HCT116 (cell line): ENCODE measurements at regions not wholly inside any gene's neighbourhood (a gene's known extent, or its start where the extent isn't known, plus 50 kb on each side); places are given as distances from the start of the nearest gene placed in this dataset.

Experiments
- ATAC-seq: fragments of 200-7000 bp; cut with Tn5 transposase; 2 replicates; pipeline ENCODE4 v1.9.1; 2020; ENCODE audit warnings: mild to moderate bottlenecking, moderate library complexity
- BruUV-seq: library from RNA; stranded (reverse); fragments of 400-500 nt; replicated peaks from 2 replicates; lab custom pipeline; 2021; lab: Mats Ljungman, UMichigan
- CTCF ChIA-PET: fragments of 300-600 bp; sonication (Branson Sonifier 250); formaldehyde crosslinking; loops from one replicate; lab custom pipeline; 2021; ENCODE audit warnings: antibody characterized with exemption; lab: Charles Lee
- POLR2A ChIA-PET: fragments of 300-600, 350-600 bp; sonication (Branson Sonifier 250); formaldehyde crosslinking; loops from one replicate; lab custom pipeline; 2021; ENCODE audit warnings: antibody characterized with exemption; lab: Charles Lee
- RAD21 ChIA-PET, 2 experiments: fragments of 300-600 bp; sonication (Branson Sonifier 250); formaldehyde crosslinking; loops; one replicate each; lab custom pipeline; 2023; ENCODE audit warnings: low total read pairs in 2 of 2; ENCODE audit not compliant: uncharacterized antibody in 2 of 2, unreplicated experiment in 2 of 2, low non-redundant PET in 1 of 2; lab: Charles Lee
- DNase-seq: peaks from one replicate; pipeline ENCODE4 v3.0.0-alpha.2; 2010; ENCODE audit warnings: low read depth, low spot score
- H2AFZ ChIP-seq: fragments of 200-600 bp; shearing (Covaris generic), sonication (generic); 2 replicates; pipeline ENCODE4 v1.6.1; 2017; ENCODE audit warnings: low read depth, mixed run types, mixed read lengths, antibody characterized with exemption, low read length; ENCODE audit not compliant: poor library complexity, severe bottlenecking
- H3K27ac ChIP-seq: 2 replicates; pipeline ENCODE4 v1.5.1; 2012; ENCODE audit warnings: low read depth, low read length
- H3K27me3 ChIP-seq: fragments of 200-600 bp; sonication (generic); 2 replicates; pipeline ENCODE4 v1.6.1; 2016; ENCODE audit warnings: mixed run types, low read length, mixed read lengths; ENCODE audit not compliant: insufficient read depth
- H3K36me3 ChIP-seq, 2 experiments: fragments of 200-500 bp in 1 of 2; fragments of 200-600 bp in 1 of 2; sonication (Bioruptor generic) in 1 of 2; sonication (generic) in 1 of 2; 2 replicates each; pipeline versions ENCODE4 v1.5.1 to v1.6.1; 2014 to 2016; ENCODE audit warnings: low read length in 2 of 2, inconsistent platforms in 1 of 2, mixed read lengths in 1 of 2, mixed run types in 1 of 2; ENCODE audit not compliant: insufficient read depth in 2 of 2, control insufficient read depth in 1 of 2
- H3K4me1 ChIP-seq, 2 experiments: fragments of 200-600 bp in 1 of 2; sonication (generic) in 1 of 2; 2 replicates each; pipeline versions ENCODE4 v1.5.1 to v1.6.1; 2012 to 2017; ENCODE audit warnings: low read length in 2 of 2, inconsistent platforms in 1 of 2, mild to moderate bottlenecking in 1 of 2, mixed read lengths in 1 of 2, mixed run types in 1 of 2, moderate library complexity in 1 of 2; ENCODE audit not compliant: insufficient read depth in 2 of 2, control insufficient read depth in 1 of 2
- H3K4me2 ChIP-seq: fragments of 200-600 bp; sonication (generic); 2 replicates; pipeline ENCODE4 v1.6.1; 2017; ENCODE audit warnings: mixed run types, low read length, mixed read lengths
- H3K4me3 ChIP-seq, 2 experiments: fragments of 200-600 bp in 1 of 2; sonication (generic) in 1 of 2; replicated peaks in 1 of 2; 2 replicates each; pipeline ENCODE4 v1.5.1; 2011 to 2016; ENCODE audit warnings: low read length in 2 of 2, control low read depth in 1 of 2, low read depth in 1 of 2, mild to moderate bottlenecking in 1 of 2, mixed read lengths in 1 of 2, mixed run types in 1 of 2
- H3K79me2 ChIP-seq: fragments of 200-600 bp; sonication (generic); 2 replicates; pipeline ENCODE4 v1.6.1; 2017; ENCODE audit warnings: mild to moderate bottlenecking, mixed run types, low read length, moderate library complexity, mixed read lengths; ENCODE audit not compliant: insufficient read depth
- H3K9ac ChIP-seq: fragments of 200-600 bp; sonication (generic); 2 replicates; pipeline ENCODE4 v1.6.1; 2016; ENCODE audit warnings: low read length, mixed read lengths
- H3K9me2 ChIP-seq: fragments of 200-600 bp; sonication (generic), shearing (Covaris generic); 2 replicates; pipeline ENCODE4 v1.6.1; 2017; ENCODE audit warnings: mixed run types, mild to moderate bottlenecking, moderate library complexity; ENCODE audit not compliant: insufficient read depth
- H3K9me3 ChIP-seq, 2 experiments: fragments of 200-500 bp in 1 of 2; fragments of 200-600 bp in 1 of 2; sonication (Bioruptor generic) in 1 of 2; sonication (generic) in 1 of 2; 2 replicates each; pipeline ENCODE4 v1.6.1; 2014 to 2017; ENCODE audit warnings: low read length in 2 of 2, mixed read lengths in 2 of 2, inconsistent platforms in 1 of 2, low read depth in 1 of 2, mild to moderate bottlenecking in 1 of 2, mixed run types in 1 of 2, moderate library complexity in 1 of 2; ENCODE audit not compliant: control insufficient read depth in 1 of 2, insufficient read depth in 1 of 2
- H4K20me1 ChIP-seq: fragments of 200-600 bp; sonication (generic), shearing (Covaris generic); 2 replicates; pipeline ENCODE4 v1.6.1; 2017; ENCODE audit warnings: mixed run types, mild to moderate bottlenecking, moderate library complexity; ENCODE audit not compliant: insufficient read depth
- CBX3 ChIP-seq: IDR thresholded peaks from 2 replicates; pipeline ENCODE4 v1.6.1; 2012; ENCODE audit warnings: low read depth
- CEBPB ChIP-seq: IDR thresholded peaks from 2 replicates; pipeline ENCODE4 v1.6.1; 2012; ENCODE audit warnings: low read depth
- EGR1 ChIP-seq: IDR thresholded peaks from 2 replicates; pipeline ENCODE4 v1.6.1; 2012; ENCODE audit warnings: low read depth
- ELF1 ChIP-seq: IDR thresholded peaks from 2 replicates; pipeline ENCODE4 v1.6.1; 2012; ENCODE audit warnings: low read depth, borderline replicate concordance
- EZH2 ChIP-seq: fragments of 200-600 bp; sonication (generic); IDR thresholded peaks from 2 replicates; pipeline ENCODE4 v1.6.1; 2017; ENCODE audit warnings: antibody characterized with exemption, mixed run types
- EZH2phosphoT487 ChIP-seq: fragments of 200-600 bp; IDR thresholded peaks from 2 replicates; pipeline ENCODE4 v1.6.1; 2018; ENCODE audit warnings: antibody characterized with exemption, borderline replicate concordance
- JUND ChIP-seq: IDR thresholded peaks from 2 replicates; pipeline ENCODE4 v1.6.1; 2012
- SIN3A ChIP-seq: IDR thresholded peaks from 2 replicates; pipeline ENCODE4 v1.6.1; 2012; ENCODE audit warnings: low read depth
- SRF ChIP-seq: IDR thresholded peaks from 2 replicates; pipeline ENCODE4 v1.6.1; 2012; ENCODE audit warnings: low read depth
- ZFX ChIP-seq: fragments of 450-650 bp; IDR thresholded peaks from 2 replicates; pipeline ENCODE4 v1.6.1; 2017
- ZNF274 ChIP-seq: fragments of 200-500 bp; sonication (Bioruptor generic); IDR thresholded peaks from 2 replicates; pipeline ENCODE4 v1.6.1; 2014; ENCODE audit warnings: mild to moderate bottlenecking, low read depth, low read length, inconsistent platforms
- intact Hi-C: fragments of 100-400 bp; cut with micrococcal nuclease; formaldehyde crosslinking; loops from 2 replicates; pipeline ENCODE4 v1.10.0; 2022
- TF ChIP-seq, protein P1 (sequence below), 3 experiments: fragments of 200-600 bp in 1 of 3; sonication (generic) in 1 of 3; IDR thresholded peaks in 2 of 3; conservative IDR thresholded peaks in 1 of 3; 2 replicates each; pipeline ENCODE4 v1.5.1; 2012 to 2017; ENCODE audit warnings: low read depth in 2 of 3, low read length in 2 of 3, antibody characterized with exemption in 1 of 3, borderline replicate concordance in 1 of 3, control low read depth in 1 of 3, mild to moderate bottlenecking in 1 of 3, mixed read lengths in 1 of 3, mixed run types in 1 of 3, moderate library complexity in 1 of 3; ENCODE audit not compliant: insufficient read depth in 1 of 3
- TF ChIP-seq, protein P2 (sequence below): IDR thresholded peaks from 2 replicates; pipeline ENCODE4 v1.6.1; 2011; ENCODE audit warnings: mild to moderate bottlenecking, low read length, moderate library complexity; ENCODE audit not compliant: insufficient replicate concordance; ENCODE audit errors: extremely low read depth
- TF ChIP-seq, protein P3 (sequence below): IDR thresholded peaks from 2 replicates; pipeline ENCODE4 v1.6.1; 2012; ENCODE audit warnings: low read depth
- TF ChIP-seq, protein P4 (sequence below): IDR thresholded peaks from 2 replicates; pipeline ENCODE4 v1.6.1; 2012
- TF ChIP-seq, protein P5 (sequence below): IDR thresholded peaks from 2 replicates; pipeline ENCODE4 v1.6.1; 2012

DNA sequence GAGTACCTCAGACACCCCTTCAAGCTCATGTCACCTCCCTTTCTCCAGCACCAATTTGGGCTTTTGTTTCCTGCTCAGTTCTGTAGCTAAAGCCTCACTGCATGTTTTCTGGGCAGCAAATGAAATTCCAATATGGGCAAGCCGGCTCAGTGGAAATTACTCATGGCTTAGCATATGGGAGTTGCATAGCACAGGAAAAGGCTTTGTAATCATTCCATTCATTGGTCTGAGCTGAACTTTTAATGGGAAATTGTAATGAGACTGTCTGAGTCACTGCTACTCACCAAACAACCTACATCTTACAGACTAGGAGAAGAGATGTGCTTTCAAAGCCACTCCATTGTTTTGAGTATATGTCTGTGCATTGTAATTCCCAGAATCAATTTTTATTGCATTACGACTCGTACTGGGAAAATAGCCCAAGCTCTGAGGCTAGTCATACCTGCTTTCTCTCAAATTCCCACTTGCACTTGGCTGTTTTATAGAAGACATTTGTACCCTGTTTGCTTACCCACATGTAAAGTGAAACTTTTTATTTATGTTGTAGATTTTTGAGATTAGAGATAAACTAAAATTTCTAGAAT, 139.5 kb upstream of the LRATD1 start:
- POLR2A ChIA-PET = no interaction called here
- ATAC-seq (no peak), DNase-seq (no peak)
- no peaks in the 10 kb centered on the region for H3K36me3 ChIP-seq
- H2AFZ ChIP-seq = no peak overlapping the region
- RAD21 ChIA-PET = no interaction called here
- no peaks in the 10 kb centered on the region for H4K20me1 ChIP-seq
- H3K27ac ChIP-seq = no peak overlapping the region
- intact Hi-C loops = no loop called here
- H3K4me3 ChIP-seq = no peak overlapping the region
- H3K9me2 ChIP-seq = no peaks in the 10 kb centered on the region
- H3K9me3 ChIP-seq = peaks cover 9% of the 10 kb centered on the region in 2 experiments; a peak in 2 of 4 replicates
- no TSS peak for BruUV-seq
- no peak overlapping the region for H3K9ac ChIP-seq
- no peak overlapping the region for H3K4me2 ChIP-seq
- H3K79me2 ChIP-seq = no peaks in the 10 kb centered on the region
- H3K4me1 ChIP-seq = no peaks in the 10 kb centered on the region
- H3K27me3 ChIP-seq = no peaks in the 10 kb centered on the region
- CTCF ChIA-PET = no interaction called here
- TF ChIP-seq EGR1 = no peak
- TF ChIP-seq, protein P1, sequence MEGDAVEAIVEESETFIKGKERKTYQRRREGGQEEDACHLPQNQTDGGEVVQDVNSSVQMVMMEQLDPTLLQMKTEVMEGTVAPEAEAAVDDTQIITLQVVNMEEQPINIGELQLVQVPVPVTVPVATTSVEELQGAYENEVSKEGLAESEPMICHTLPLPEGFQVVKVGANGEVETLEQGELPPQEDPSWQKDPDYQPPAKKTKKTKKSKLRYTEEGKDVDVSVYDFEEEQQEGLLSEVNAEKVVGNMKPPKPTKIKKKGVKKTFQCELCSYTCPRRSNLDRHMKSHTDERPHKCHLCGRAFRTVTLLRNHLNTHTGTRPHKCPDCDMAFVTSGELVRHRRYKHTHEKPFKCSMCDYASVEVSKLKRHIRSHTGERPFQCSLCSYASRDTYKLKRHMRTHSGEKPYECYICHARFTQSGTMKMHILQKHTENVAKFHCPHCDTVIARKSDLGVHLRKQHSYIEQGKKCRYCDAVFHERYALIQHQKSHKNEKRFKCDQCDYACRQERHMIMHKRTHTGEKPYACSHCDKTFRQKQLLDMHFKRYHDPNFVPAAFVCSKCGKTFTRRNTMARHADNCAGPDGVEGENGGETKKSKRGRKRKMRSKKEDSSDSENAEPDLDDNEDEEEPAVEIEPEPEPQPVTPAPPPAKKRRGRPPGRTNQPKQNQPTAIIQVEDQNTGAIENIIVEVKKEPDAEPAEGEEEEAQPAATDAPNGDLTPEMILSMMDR (IDR thresholded peaks at IDR 0.05 in 2 of 3, conservative IDR thresholded peaks at IDR 0.05 in 1 of 3; ENCODE audit: borderline replicate concordance in 1 of 3, insufficient read depth in 1 of 3, low read depth in 2 of 3, low read length in 2 of 3) = no peak
- no peak for TF ChIP-seq SIN3A
- TF ChIP-seq JUND = no peak
- no peak for TF ChIP-seq CBX3
- TF ChIP-seq, protein P2, sequence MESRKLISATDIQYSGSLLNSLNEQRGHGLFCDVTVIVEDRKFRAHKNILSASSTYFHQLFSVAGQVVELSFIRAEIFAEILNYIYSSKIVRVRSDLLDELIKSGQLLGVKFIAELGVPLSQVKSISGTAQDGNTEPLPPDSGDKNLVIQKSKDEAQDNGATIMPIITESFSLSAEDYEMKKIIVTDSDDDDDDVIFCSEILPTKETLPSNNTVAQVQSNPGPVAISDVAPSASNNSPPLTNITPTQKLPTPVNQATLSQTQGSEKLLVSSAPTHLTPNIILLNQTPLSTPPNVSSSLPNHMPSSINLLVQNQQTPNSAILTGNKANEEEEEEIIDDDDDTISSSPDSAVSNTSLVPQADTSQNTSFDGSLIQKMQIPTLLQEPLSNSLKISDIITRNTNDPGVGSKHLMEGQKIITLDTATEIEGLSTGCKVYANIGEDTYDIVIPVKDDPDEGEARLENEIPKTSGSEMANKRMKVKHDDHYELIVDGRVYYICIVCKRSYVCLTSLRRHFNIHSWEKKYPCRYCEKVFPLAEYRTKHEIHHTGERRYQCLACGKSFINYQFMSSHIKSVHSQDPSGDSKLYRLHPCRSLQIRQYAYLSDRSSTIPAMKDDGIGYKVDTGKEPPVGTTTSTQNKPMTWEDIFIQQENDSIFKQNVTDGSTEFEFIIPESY = no peak
- no peak for TF ChIP-seq SRF
- TF ChIP-seq, protein P3, sequence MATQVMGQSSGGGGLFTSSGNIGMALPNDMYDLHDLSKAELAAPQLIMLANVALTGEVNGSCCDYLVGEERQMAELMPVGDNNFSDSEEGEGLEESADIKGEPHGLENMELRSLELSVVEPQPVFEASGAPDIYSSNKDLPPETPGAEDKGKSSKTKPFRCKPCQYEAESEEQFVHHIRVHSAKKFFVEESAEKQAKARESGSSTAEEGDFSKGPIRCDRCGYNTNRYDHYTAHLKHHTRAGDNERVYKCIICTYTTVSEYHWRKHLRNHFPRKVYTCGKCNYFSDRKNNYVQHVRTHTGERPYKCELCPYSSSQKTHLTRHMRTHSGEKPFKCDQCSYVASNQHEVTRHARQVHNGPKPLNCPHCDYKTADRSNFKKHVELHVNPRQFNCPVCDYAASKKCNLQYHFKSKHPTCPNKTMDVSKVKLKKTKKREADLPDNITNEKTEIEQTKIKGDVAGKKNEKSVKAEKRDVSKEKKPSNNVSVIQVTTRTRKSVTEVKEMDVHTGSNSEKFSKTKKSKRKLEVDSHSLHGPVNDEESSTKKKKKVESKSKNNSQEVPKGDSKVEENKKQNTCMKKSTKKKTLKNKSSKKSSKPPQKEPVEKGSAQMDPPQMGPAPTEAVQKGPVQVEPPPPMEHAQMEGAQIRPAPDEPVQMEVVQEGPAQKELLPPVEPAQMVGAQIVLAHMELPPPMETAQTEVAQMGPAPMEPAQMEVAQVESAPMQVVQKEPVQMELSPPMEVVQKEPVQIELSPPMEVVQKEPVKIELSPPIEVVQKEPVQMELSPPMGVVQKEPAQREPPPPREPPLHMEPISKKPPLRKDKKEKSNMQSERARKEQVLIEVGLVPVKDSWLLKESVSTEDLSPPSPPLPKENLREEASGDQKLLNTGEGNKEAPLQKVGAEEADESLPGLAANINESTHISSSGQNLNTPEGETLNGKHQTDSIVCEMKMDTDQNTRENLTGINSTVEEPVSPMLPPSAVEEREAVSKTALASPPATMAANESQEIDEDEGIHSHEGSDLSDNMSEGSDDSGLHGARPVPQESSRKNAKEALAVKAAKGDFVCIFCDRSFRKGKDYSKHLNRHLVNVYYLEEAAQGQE = no peak
- no peak for TF ChIP-seq CEBPB
- TF ChIP-seq, protein P4, sequence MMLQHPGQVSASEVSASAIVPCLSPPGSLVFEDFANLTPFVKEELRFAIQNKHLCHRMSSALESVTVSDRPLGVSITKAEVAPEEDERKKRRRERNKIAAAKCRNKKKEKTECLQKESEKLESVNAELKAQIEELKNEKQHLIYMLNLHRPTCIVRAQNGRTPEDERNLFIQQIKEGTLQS = no peak
- no peak for TF ChIP-seq EZH2phosphoT487
- no peak for TF ChIP-seq EZH2
- no peak for TF ChIP-seq ZFX
- no peak for TF ChIP-seq ZNF274
- no peak for TF ChIP-seq ELF1
- TF ChIP-seq, protein P5, sequence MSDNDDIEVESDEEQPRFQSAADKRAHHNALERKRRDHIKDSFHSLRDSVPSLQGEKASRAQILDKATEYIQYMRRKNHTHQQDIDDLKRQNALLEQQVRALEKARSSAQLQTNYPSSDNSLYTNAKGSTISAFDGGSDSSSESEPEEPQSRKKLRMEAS = no peak
